GM10248 (cell line): ENCODE measurements at regions not wholly inside any gene's neighbourhood (a gene's known extent, or its start where the extent isn't known, plus 50 kb on each side); places are given as distances from the start of the nearest gene placed in this dataset.

ENCODE experiments used
- CTCF ChIA-PET: fragments of 300-600 bp; sonication (Branson Sonifier 250); formaldehyde crosslinking; extraction: SDS; loops from one replicate; lab custom pipeline; 2021; ENCODE audit warnings: antibody characterized with exemption; lab: Yijun Ruan, JAX
- POLR2A ChIA-PET: fragments of 350-650 bp; sonication (Branson Sonifier 250); formaldehyde crosslinking; extraction: SDS; loops from one replicate; lab custom pipeline; 2020; ENCODE audit warnings: antibody characterized with exemption; lab: Yijun Ruan, JAX
- DNase-seq: peaks from one replicate; pipeline ENCODE4 v3.0.0; 2012; ENCODE audit errors: extremely low spot score
- TF ChIP-seq, protein P1 (sequence below): IDR thresholded peaks from 2 replicates; pipeline ENCODE4 v1.5.1; 2012; ENCODE audit warnings: mild to moderate bottlenecking, low read depth; ENCODE audit errors: extremely low read depth, missing control alignments, control extremely low read depth

GRCh38 chr10:3723766-3724165 lies 61.2 kb downstream of the KLF6 start:
- no peak for DNase-seq
- TF ChIP-seq, protein P1, sequence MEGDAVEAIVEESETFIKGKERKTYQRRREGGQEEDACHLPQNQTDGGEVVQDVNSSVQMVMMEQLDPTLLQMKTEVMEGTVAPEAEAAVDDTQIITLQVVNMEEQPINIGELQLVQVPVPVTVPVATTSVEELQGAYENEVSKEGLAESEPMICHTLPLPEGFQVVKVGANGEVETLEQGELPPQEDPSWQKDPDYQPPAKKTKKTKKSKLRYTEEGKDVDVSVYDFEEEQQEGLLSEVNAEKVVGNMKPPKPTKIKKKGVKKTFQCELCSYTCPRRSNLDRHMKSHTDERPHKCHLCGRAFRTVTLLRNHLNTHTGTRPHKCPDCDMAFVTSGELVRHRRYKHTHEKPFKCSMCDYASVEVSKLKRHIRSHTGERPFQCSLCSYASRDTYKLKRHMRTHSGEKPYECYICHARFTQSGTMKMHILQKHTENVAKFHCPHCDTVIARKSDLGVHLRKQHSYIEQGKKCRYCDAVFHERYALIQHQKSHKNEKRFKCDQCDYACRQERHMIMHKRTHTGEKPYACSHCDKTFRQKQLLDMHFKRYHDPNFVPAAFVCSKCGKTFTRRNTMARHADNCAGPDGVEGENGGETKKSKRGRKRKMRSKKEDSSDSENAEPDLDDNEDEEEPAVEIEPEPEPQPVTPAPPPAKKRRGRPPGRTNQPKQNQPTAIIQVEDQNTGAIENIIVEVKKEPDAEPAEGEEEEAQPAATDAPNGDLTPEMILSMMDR, result no peak
- ChIA-PET POLR2A (no interaction called here), CTCF (no interaction called here)

DNA sequence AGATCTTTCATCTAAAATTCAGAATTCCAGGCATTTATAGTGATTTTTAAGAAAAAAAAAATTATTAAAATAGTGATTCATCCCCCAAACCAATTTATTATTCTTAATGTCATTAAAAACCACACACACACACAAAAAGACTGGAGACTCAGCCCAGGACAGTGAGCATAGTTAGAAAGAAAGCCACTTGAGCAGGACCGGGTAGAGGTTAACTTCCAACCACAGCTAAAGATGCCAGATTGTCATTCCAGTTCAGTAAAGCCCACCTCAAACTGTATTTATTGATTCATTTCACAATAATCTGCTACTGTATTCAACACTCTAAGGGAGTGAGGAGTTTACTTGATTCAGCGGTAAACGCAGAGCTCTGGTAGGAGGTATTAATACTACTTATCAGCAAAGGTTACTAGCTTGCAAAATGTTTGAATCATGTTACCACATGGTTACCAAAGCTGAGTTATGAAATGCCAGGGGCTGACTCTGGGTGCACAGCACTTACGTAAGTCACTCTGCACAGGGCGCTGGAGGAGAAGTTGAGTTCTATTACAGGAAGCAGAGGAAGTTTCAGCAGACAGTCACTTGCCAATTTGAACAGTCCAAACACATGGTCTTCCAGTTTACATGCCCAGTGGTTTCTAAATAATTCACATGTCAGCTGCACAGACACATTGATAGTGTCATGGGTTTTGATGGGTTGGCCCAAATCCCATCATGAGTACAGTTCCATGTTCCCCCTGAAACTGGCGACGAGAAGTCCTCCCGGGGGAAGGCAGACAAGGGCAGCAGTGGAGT lies 64.6 kb downstream of the KLF6 start:
- no peak for DNase-seq
- CTCF ChIA-PET, result interaction anchor here (1.1 kb wide), 1 partner anchor 11 kb away, joined by 3 read pairs; no protein-coding TSS in a partner anchor
- POLR2A ChIA-PET, result no interaction called here
- TF ChIP-seq, protein P1, result no peak

GRCh38 chr10:3719024-3719843 lies 65.8 kb downstream of the KLF6 start:
- ChIA-PET CTCF (interaction anchor here (1.1 kb wide), 1 partner anchor 12 kb away, joined by 3 read pairs; no protein-coding TSS in a partner anchor), POLR2A (no interaction called here)
- TF ChIP-seq, protein P1, result no peak
- DNase-seq, result no peak

DNA sequence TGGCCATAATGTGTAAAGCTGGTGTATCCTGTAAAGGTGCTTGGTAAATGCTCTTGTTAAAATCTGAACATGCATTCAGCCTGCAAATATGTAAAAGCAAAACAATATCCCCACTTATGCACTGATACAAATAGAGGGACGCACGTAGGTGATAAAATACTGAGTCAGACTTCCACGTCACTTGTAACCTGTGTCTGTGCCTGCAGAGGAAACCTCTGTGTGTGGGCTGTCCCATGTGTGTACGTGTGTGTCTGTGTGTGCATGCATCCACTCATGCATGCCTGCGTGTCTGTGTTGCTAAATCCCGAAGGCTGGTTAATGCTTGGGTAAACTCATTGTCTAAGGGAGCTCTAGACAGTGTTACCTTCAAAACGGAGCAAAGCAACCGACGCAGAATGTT lies 68.9 kb downstream of the KLF6 start:
- ChIA-PET POLR2A (no interaction called here), CTCF (no interaction called here)
- TF ChIP-seq, protein P1, result no peak
- no peak for DNase-seq

DNA sequence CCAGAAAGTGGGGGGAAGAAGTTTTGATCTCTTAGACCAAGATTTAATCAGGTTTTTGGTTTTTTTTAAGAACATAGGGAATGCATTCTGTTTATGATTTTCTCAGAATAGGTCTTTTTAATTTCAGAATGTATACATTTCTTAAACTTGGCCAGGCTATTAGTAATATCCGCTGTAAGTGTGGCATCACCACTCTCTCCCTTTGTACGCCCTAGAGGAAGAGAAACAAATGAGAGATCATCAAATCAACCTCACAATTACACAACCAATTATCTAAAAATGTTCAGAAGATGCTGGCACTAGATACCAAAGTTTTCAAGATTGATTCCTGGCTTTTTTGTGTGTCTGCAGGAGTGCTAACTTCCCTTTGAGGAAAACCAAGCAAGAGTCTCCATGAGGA lies 70.0 kb downstream of the KLF6 start:
- ChIA-PET POLR2A (no interaction called here), CTCF (no interaction called here)
- TF ChIP-seq, protein P1, result no peak
- DNase-seq, result no peak

GRCh38 chr10:3714531-3714930 lies 70.5 kb downstream of the KLF6 start:
- DNase-seq, result no peak
- ChIA-PET CTCF (interaction anchor here (1.0 kb wide), 1 partner anchor 9 kb away, joined by 6 read pairs; no protein-coding TSS in a partner anchor), POLR2A (no interaction called here)
- TF ChIP-seq, protein P1, result no peak
